IPS DF 6.9 (cell line): ENCODE measurements at regions not wholly inside any gene's neighbourhood (a gene's known extent, or its start where the extent isn't known, plus 50 kb on each side); places are given as distances from the start of the nearest gene placed in this dataset.

ENCODE experiments used
- DNase-seq: peaks from one replicate; pipeline ENCODE4 v3.0.0-alpha.2; 2013; ENCODE audit warnings: low read depth, low spot score
- H3K27ac ChIP-seq: one replicate; pipeline ENCODE4 v1.5.1; 2013; ENCODE audit warnings: low read length, control low read depth
- H3K27me3 ChIP-seq: 2 replicates; pipeline ENCODE4 v1.6.1; 2013; ENCODE audit warnings: mild to moderate bottlenecking, low read length; ENCODE audit not compliant: control insufficient read depth, insufficient read depth
- H3K36me3 ChIP-seq: 2 replicates; pipeline ENCODE4 v1.6.1; 2013; ENCODE audit warnings: low read length; ENCODE audit not compliant: control insufficient read depth, insufficient read depth
- H3K4me1 ChIP-seq: 2 replicates; pipeline ENCODE4 v1.6.1; 2013; ENCODE audit warnings: low read length; ENCODE audit not compliant: control insufficient read depth, insufficient read depth
- H3K4me3 ChIP-seq: 2 replicates; pipeline ENCODE4 v1.5.1; 2013; ENCODE audit warnings: mild to moderate bottlenecking, low read length
- H3K9me3 ChIP-seq: 2 replicates; pipeline ENCODE4 v1.6.1; 2013; ENCODE audit warnings: low read length, inconsistent platforms; ENCODE audit not compliant: control insufficient read depth, insufficient read depth
- WGBS: extraction: QIAGEN DNeasy Blood & Tissue Kit; methylation state at CpG from one replicate; pipeline ENCODE4 v1.1.7; 2013; ENCODE audit warnings: mixed read lengths, missing lambda C conversion rate; ENCODE audit not compliant: insufficient read length, insufficient coverage; 5-methylcytosine and 5-hydroxymethylcytosine counted together

GRCh38 chr15:85999658-86000057, 80.0 kb upstream of the AGBL1 start:
- no peaks in the 10 kb centered on the region; the same call in 1 of the 2 replicates for H3K4me1 ChIP-seq
- no peak overlapping the region for H3K4me3 ChIP-seq
- no peaks in the 10 kb centered on the region for H3K27me3 ChIP-seq
- no peak for DNase-seq
- H3K9me3 ChIP-seq, result no peaks in the 10 kb centered on the region
- H3K27ac ChIP-seq, result no peak overlapping the region
- no peaks in the 10 kb centered on the region for H3K36me3 ChIP-seq

GRCh38 chr15:86001200-86001599, 78.5 kb upstream of the AGBL1 start:
- Histone ChIP-seq H3K4me3 (no peak overlapping the region), H3K36me3 (no peaks in the 10 kb centered on the region), H3K9me3 (no peaks in the 10 kb centered on the region), H3K27ac (no peak overlapping the region), H3K27me3 (no peaks in the 10 kb centered on the region), H3K4me1 (no peaks in the 10 kb centered on the region; the same call in 1 of the 2 replicates)
- DNase-seq, result no peak
- WGBS, result no CpG with 5 or more reads among the region's 4 CpGs

GRCh38 chr15:86002444-86002843, 77.2 kb upstream of the AGBL1 start:
- Histone ChIP-seq H3K27ac (no peak overlapping the region), H3K4me1 (no peaks in the 10 kb centered on the region; the same call in 1 of the 2 replicates), H3K36me3 (no peaks in the 10 kb centered on the region), H3K9me3 (no peaks in the 10 kb centered on the region), H3K27me3 (no peaks in the 10 kb centered on the region), H3K4me3 (no peak overlapping the region)
- no peak for DNase-seq

GRCh38 chr15:86004061-86004460, 75.6 kb upstream of the AGBL1 start:
- Histone ChIP-seq H3K4me1 (no peaks in the 10 kb centered on the region; the same call in 1 of the 2 replicates), H3K4me3 (no peak overlapping the region), H3K27me3 (no peaks in the 10 kb centered on the region), H3K27ac (no peak overlapping the region), H3K36me3 (no peaks in the 10 kb centered on the region), H3K9me3 (no peaks in the 10 kb centered on the region)
- DNase-seq, result no peak
- WGBS, result no CpG with 5 or more reads among the region's 4 CpGs

- H3K4me3 ChIP-seq, result no peak overlapping the region
- no peak overlapping the region for H3K27ac ChIP-seq
- H3K27me3 ChIP-seq, result no peaks in the 10 kb centered on the region
- H3K36me3 ChIP-seq, result no peaks in the 10 kb centered on the region
- DNase-seq, result no peak
- WGBS, result no CpG with 5 or more reads among the region's 2 CpGs
- H3K4me1 ChIP-seq, result no peaks in the 10 kb centered on the region
- H3K9me3 ChIP-seq, result no peaks in the 10 kb centered on the region
Measured at GRCh38 chr15:86006546-86006945, 73.1 kb upstream of the AGBL1 start.

- Histone ChIP-seq H3K36me3 (no peaks in the 10 kb centered on the region), H3K27me3 (no peaks in the 10 kb centered on the region), H3K9me3 (no peaks in the 10 kb centered on the region), H3K4me3 (no peak overlapping the region), H3K4me1 (no peaks in the 10 kb centered on the region), H3K27ac (no peak overlapping the region)
- no CpG with 5 or more reads among the region's 4 CpGs for WGBS
- DNase-seq, result no peak
Measured at GRCh38 chr15:86009727-86010126, 69.9 kb upstream of the AGBL1 start.

GRCh38 chr15:86010398-86010797, 69.3 kb upstream of the AGBL1 start:
- no peaks in the 10 kb centered on the region for H3K9me3 ChIP-seq
- no CpG with 5 or more reads among the region's 9 CpGs for WGBS
- DNase-seq, result no peak
- H3K4me3 ChIP-seq, result no peak overlapping the region
- no peaks in the 10 kb centered on the region for H3K4me1 ChIP-seq
- H3K27ac ChIP-seq, result no peak overlapping the region
- H3K27me3 ChIP-seq, result no peaks in the 10 kb centered on the region
- H3K36me3 ChIP-seq, result no peaks in the 10 kb centered on the region

- H3K4me1 ChIP-seq, result no peaks in the 10 kb centered on the region
- WGBS, result no CpG with 5 or more reads among the region's 5 CpGs
Measured at GRCh38 chr15:86010891-86011290, 68.8 kb upstream of the AGBL1 start.

GRCh38 chr15:86014016-86014415, 65.7 kb upstream of the AGBL1 start:
- H3K36me3 ChIP-seq, result no peaks in the 10 kb centered on the region
- H3K9me3 ChIP-seq, result no peaks in the 10 kb centered on the region
- H3K4me3 ChIP-seq, result no peak overlapping the region
- no peak for DNase-seq
- no peak overlapping the region for H3K27ac ChIP-seq
- WGBS, result no CpG with 5 or more reads among the region's 3 CpGs
- no peaks in the 10 kb centered on the region for H3K27me3 ChIP-seq
- no peaks in the 10 kb centered on the region for H3K4me1 ChIP-seq

More at GRCh38 chr15:86010891-86011290, 68.8 kb upstream of the AGBL1 start:
- Histone ChIP-seq H3K36me3 (no peaks in the 10 kb centered on the region), H3K4me3 (no peak overlapping the region), H3K9me3 (no peaks in the 10 kb centered on the region), H3K27ac (no peak overlapping the region), H3K27me3 (no peaks in the 10 kb centered on the region)
- no peak for DNase-seq

GRCh38 chr15:86016750-86017149, 62.9 kb upstream of the AGBL1 start:
- DNase-seq, result no peak
- Histone ChIP-seq H3K27ac (no peak overlapping the region), H3K4me1 (no peaks in the 10 kb centered on the region), H3K9me3 (no peaks in the 10 kb centered on the region), H3K36me3 (no peaks in the 10 kb centered on the region), H3K27me3 (no peaks in the 10 kb centered on the region), H3K4me3 (no peak overlapping the region)
- WGBS, result no CpG with 5 or more reads among the region's 3 CpGs

- no peak for DNase-seq
- Histone ChIP-seq H3K36me3 (no peaks in the 10 kb centered on the region), H3K27me3 (no peaks in the 10 kb centered on the region), H3K4me3 (no peak overlapping the region), H3K9me3 (no peaks in the 10 kb centered on the region), H3K27ac (no peak overlapping the region), H3K4me1 (no peaks in the 10 kb centered on the region)
- WGBS, result no CpG with 5 or more reads among the region's 5 CpGs
Measured at GRCh38 chr15:86018679-86019078, 61.0 kb upstream of the AGBL1 start.
